GM06990 (cell line): ENCODE measurements at regions not wholly inside any gene's neighbourhood (a gene's known extent, or its start where the extent isn't known, plus 50 kb on each side); places are given as distances from the start of the nearest gene placed in this dataset.

Experiments
- DNase-seq: peaks from one replicate; pipeline ENCODE4 v3.0.0-alpha.2; 2011; ENCODE audit not compliant: insufficient read length; ENCODE audit errors: extremely low read depth
- H3K27me3 ChIP-seq: replicated peaks from 2 replicates; pipeline ENCODE4 v1.6.0; 2011; ENCODE audit warnings: low read length; ENCODE audit not compliant: control insufficient read depth, insufficient read depth
- H3K36me3 ChIP-seq: 2 replicates; pipeline ENCODE4 v1.5.1; 2011; ENCODE audit warnings: low read length; ENCODE audit not compliant: control insufficient read depth, insufficient read depth
- H3K4me3 ChIP-seq: replicated peaks from 2 replicates; pipeline ENCODE4 v1.5.1; 2011; ENCODE audit warnings: low read depth, mild to moderate bottlenecking, control low read depth, low read length
- CTCF ChIP-seq: IDR thresholded peaks from 2 replicates; pipeline ENCODE4 v1.5.1; 2011; ENCODE audit warnings: low read length, control low read depth, mild to moderate bottlenecking, inconsistent platforms; ENCODE audit not compliant: insufficient read depth, poor library complexity, severe bottlenecking

GRCh38 chr13:47218611-47219010, 321.8 kb upstream of the HTR2A start:
- DNase-seq: no peak
- no peaks in the 10 kb centered on the region for H3K36me3 ChIP-seq
- H3K27me3 ChIP-seq: no peaks in the 10 kb centered on the region
- no peak for TF ChIP-seq CTCF
- H3K4me3 ChIP-seq: no peak overlapping the region

- Histone ChIP-seq H3K36me3 (no peaks in the 10 kb centered on the region), H3K27me3 (no peaks in the 10 kb centered on the region), H3K4me3 (no peak overlapping the region)
- no peak for TF ChIP-seq CTCF
- DNase-seq: peak; percentile 0
Observed at GRCh38 chr13:47216176-47216822, 319.4 kb upstream of the HTR2A start.

GRCh38 chr13:47215736-47216135, 318.9 kb upstream of the HTR2A start:
- no peaks in the 10 kb centered on the region for H3K36me3 ChIP-seq
- H3K4me3 ChIP-seq: no peak overlapping the region
- no peak for TF ChIP-seq CTCF
- no peak for DNase-seq
- H3K27me3 ChIP-seq: no peaks in the 10 kb centered on the region; the same call in 1 of the 2 replicates

- H3K36me3 ChIP-seq: no peaks in the 10 kb centered on the region
- TF ChIP-seq CTCF: no peak
- no peak for DNase-seq
Observed at GRCh38 chr13:47213047-47213446, 316.2 kb upstream of the HTR2A start.

GRCh38 chr13:47211106-47211505, 314.3 kb upstream of the HTR2A start:
- Histone ChIP-seq H3K27me3 (no peaks in the 10 kb centered on the region; the same call in 1 of the 2 replicates), H3K36me3 (no peaks in the 10 kb centered on the region), H3K4me3 (no peak overlapping the region)
- DNase-seq: no peak
- no peak for TF ChIP-seq CTCF

More at GRCh38 chr13:47213047-47213446, 316.2 kb upstream of the HTR2A start:
- no peak overlapping the region for H3K4me3 ChIP-seq
- H3K27me3 ChIP-seq: no peaks in the 10 kb centered on the region; the same call in 1 of the 2 replicates

- H3K4me3 ChIP-seq: no peak overlapping the region
- DNase-seq: no peak
- no peaks in the 10 kb centered on the region; the same call in 1 of the 2 replicates for H3K27me3 ChIP-seq
- TF ChIP-seq CTCF: no peak
- no peaks in the 10 kb centered on the region for H3K36me3 ChIP-seq
Observed at GRCh38 chr13:47206111-47206510, 309.3 kb upstream of the HTR2A start.
